HG03039 (cell line): ENCODE measurements at regions not wholly inside any gene's neighbourhood (a gene's known extent, or its start where the extent isn't known, plus 50 kb on each side); places are given as distances from the start of the nearest gene placed in this dataset.
"Not testable (repeated sequence)": the region's sequence is repeated elsewhere in the genome, so short reads cannot be mapped to it uniquely, and the experiment has no call there.

ENCODE experiments used
- ATAC-seq: cut with Tn5 transposase; IDR thresholded peaks from one replicate; pipeline ENCODE4 v1.9.1; 2021; ENCODE audit warnings: mild to moderate bottlenecking, moderate library complexity; ENCODE audit not compliant: unreplicated experiment

DNA sequence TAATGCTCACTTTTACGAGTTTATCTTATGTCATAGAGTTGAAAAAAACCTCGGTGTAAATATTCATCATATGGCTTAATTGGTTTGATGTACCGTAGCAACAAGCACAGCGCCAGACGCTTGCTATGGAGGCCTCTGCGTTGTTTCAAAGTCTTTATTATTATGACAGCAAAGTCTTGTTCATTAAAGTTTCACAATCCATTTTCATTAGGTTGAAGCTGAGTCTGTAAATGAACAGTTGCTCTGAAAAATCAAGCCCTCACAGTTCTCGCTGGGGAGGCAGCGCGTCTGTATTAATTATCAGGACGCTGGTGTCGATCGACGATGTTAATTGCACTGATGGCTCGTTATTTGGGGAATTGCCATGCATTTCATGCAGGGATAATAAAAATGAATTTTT, 185.6 kb downstream of the INSC start:
- ATAC-seq = no peak

GRCh38 chr11:15307619-15308024, 192.9 kb downstream of the INSC start:
- ATAC-seq = no peak

DNA sequence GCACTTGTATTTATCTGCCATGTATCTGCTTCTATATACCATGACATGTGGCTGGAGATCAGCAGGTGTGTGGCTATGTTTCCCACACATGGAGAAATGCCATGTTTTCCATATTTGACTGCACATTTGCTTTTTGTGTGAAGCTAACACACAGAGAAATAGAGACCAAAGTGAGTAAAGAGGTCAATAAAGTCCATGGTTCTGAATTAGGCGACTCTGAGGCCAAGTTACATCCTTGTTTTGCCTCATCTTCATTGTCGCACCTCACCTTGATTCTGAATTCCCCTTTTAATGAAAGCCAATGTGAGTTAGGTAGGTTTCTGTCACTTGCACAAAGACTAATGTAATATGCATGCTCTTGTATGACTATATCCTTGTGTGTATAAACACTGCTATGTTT, 194.1 kb downstream of the INSC start:
- no peak for ATAC-seq

DNA sequence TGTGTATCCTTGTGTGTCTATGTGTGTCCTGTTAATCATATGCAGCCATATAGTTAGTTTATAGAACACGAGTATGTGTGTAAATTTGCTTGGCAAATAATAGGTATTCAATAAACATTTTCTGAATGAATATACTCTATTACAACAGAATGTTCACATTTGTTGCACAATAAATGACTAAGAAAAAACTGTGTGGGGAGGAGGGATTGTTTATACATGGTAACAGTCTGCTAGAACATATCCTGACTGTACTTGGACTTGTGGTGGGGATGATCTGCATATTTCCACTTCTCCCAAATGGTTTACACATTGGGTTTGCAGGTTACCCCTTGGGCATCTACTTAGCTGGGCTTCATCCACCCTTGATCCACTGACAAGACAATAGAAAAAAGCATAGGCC, 194.6 kb downstream of the INSC start:
- no peak for ATAC-seq

- ATAC-seq = no peak
Measured at GRCh38 chr11:15313862-15314261, 199.1 kb downstream of the INSC start.

- no peak for ATAC-seq
Measured at GRCh38 chr11:15318814-15319213, 204.1 kb downstream of the INSC start.

DNA sequence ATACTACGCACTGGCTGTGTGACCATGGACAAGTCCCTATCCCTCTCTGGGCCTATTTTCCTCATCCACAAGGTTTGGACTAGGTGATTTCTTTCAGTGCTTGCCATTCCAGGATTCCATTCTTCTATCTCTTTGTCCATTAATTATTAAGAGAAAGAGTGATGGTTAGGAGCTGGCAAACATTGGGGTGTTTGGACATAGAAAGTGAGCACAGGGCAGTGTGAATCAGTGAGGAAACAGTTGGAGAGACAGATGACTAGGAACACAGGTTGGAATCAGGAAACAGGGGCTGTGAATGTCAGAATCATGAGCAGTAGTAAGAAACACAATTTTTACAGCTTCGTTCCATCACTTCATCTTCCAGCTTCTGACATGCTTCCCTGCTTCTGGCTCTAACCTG, 211.8 kb downstream of the INSC start:
- ATAC-seq = no peak

DNA sequence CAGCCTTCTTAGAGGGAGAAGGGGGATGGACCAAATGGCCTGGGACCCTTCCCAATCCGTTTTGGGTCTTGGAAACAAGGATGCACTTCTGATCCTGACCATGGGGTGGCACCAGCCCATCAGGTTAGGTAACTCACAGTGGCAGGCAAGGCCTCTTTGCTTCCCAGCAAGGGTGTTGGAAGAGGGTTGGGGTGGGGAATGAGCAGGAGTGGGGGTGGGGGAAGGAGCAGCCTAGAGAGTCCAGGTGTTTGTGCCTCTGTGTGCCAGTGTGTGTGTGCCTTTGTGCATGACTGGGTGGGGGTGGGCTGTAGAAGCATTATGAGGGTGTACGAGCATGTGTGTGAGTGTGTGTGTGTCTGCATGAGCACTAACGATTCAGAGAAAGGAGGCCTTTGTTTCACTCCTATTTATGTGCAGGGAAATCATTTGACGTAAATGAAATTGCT, 213.1 kb downstream of the INSC start:
- ATAC-seq = no peak

- no peak for ATAC-seq
Measured at GRCh38 chr11:15333407-15333806, 218.7 kb downstream of the INSC start.

DNA sequence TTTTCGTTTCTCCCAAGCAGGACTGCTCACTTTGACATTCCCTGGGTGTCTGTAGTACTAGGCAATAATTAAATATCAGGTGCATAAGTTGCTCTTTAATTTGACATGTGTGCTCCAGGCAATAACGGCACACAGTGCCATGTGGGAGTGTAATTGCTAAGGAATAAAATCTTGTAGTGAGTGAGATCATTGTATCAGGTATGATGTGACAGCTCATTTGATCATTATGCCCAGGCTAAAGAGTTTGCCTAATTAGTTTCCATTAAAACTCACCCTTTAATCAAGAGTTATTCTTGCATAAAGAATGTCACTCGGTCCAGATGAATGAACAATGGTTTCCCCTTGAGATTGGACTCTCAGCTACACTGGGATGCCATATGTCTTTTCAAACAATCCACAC, 220.0 kb downstream of the INSC start:
- ATAC-seq = no peak

GRCh38 chr11:15336021-15336420, 221.3 kb downstream of the INSC start:
- no peak for ATAC-seq

DNA sequence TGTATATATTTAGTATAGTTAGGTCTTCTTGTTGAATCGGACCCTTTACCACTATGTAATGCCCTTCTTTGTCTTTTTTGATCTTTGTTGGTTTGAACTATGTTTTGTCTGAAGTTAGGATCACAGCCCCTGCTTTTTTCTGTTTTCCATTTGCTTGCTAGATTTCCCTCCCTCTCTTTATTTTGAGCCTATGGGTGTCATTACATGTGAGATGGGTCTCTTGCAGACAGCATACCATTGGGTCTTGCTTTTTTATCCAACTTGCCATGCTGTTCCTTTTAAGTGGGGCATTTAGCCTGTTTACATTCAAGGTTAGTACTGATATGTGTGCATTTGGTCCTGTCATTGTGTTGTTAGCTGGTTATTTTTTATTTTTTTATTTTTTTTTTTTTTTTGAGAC, 224.6 kb downstream of the INSC start:
- no peak for ATAC-seq

GRCh38 chr11:15341587-15341986, 226.9 kb downstream of the INSC start:
- no peak for ATAC-seq

DNA sequence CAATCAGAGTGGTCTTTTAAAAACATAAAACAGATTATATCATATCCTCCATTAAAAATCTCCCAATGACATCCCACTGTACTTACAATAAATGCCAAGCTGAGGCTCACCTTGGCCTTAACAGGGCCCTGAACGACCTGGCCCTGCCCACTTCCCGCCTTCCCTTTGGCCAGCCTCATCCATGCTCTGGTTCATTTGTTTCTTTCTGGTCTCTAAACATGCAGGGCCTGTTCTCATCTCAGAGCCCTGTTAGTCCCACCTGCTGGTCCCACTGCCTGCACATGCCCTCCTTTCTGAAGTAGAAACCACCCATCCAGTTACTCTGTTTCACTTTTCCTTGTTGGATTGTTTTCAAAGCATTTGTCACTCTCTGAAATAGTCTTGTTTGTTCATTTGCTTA, 227.4 kb downstream of the INSC start:
- no peak for ATAC-seq

DNA sequence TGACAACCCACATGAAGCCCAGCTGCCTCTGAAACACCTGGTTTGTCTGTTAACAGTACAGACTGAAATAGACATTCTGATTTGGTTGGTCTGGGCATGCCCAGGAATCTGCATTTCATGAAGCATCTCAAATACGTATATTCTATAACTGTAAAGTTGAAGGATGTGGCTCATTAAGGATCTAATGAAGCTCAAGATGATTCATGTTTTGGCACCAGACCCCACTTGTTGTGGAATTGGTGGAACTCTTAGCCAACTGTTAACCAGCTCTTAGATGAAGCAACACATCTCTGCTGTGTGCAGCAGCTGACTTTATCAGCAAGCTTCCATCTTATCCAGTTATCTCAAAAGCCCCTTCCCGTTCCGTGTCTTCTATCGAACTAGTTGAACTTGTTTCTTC, 232.2 kb downstream of the INSC start:
- no peak for ATAC-seq

GRCh38 chr11:15347969-15348734, 233.4 kb downstream of the INSC start:
- ATAC-seq = no peak

- no peak for ATAC-seq
Measured at GRCh38 chr11:15349413-15349812, 234.7 kb downstream of the INSC start.

DNA sequence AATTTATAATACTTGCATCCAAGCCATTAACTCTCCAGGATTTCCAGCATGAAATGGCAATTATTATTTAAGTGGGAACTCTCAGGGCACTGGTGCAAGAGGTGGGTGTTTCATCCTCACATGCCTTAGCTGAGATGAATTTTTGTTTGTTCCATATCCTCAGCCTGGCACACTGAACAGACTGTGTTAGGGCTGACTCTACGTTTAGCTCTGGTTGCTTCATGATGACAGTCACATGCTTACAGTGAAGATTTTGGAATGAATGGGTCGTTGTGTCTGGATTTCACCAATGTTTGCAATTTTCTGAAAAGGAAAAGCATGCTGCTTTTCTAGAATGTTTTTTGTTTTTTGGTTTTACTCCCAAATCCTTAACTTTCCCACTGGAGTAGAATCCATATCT, 246.6 kb downstream of the INSC start:
- ATAC-seq = no peak

DNA sequence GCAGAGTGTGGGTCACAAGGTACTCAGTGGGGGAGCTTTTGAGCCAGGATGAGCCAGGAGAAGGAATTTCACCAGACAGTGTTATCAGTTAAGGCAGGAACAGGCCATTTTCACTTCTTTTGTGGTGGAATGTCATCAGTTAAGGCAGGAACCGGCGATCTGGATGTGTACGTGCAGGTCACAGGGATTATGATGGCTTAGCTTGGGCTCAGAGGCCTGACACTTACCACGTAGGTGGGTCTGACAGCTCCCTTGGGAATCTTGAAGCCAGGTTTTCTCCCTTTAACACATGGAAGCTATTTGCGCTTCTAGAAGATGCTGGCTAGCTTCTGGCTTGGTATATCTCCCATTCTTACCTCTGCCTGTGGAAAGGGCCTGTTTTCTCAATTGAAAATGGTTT, 250.6 kb downstream of the INSC start:
- ATAC-seq = not testable (repeated sequence)

GRCh38 chr11:15367695-15368094, 253.0 kb downstream of the INSC start:
- no peak for ATAC-seq

GRCh38 chr11:15370495-15371147, 255.9 kb downstream of the INSC start:
- ATAC-seq = no peak

DNA sequence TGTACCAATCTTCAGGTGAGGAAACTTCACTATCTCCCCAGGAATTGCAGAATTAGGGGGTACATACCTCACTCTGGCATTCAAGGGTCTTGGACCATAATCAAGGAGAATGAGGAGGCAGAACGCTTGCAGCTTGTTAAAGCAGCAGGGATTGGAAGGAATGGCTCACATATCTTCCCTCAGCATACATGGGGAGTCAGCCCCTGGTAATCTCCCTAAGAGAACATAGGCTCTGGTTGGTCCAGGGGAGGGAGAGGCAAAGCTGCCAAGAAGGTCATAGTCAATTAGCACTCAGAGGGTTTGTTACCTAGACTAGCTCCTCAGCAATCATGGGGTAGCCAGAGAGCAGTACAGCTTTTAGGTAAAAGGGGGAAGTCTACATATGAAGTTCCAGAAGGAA, 256.8 kb downstream of the INSC start:
- no peak for ATAC-seq

DNA sequence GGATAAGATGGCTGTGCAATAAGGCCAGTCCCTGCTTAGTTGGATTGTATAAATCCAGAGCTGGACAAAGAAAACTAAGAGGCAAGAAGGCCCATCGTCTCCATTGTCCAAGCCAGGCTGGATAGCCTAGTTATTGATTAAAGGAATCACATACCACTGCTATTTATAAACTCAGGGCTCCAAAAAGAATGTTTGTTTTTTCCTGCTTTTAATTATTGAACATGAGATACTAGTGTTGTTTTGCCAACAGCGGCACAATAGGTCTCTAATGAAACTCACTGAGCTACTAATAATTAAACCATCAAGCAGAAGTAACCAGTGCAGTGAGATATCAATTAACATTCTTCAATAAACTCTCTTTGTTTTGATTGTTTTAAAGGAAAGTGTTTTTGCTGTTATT, 259.7 kb downstream of the INSC start:
- ATAC-seq = no peak
